Central memory CD4-positive, alpha-beta T cell (primary cell): ENCODE measurements at regions not wholly inside any gene's neighbourhood (a gene's known extent, or its start where the extent isn't known, plus 50 kb on each side); places are given as distances from the start of the nearest gene placed in this dataset.
"Not testable (repeated sequence)": the region's sequence is repeated elsewhere in the genome, so short reads cannot be mapped to it uniquely, and the experiment has no call there.

Experiments
- DNase-seq: peaks from one replicate; pipeline ENCODE4 v3.0.0; 2022

DNA sequence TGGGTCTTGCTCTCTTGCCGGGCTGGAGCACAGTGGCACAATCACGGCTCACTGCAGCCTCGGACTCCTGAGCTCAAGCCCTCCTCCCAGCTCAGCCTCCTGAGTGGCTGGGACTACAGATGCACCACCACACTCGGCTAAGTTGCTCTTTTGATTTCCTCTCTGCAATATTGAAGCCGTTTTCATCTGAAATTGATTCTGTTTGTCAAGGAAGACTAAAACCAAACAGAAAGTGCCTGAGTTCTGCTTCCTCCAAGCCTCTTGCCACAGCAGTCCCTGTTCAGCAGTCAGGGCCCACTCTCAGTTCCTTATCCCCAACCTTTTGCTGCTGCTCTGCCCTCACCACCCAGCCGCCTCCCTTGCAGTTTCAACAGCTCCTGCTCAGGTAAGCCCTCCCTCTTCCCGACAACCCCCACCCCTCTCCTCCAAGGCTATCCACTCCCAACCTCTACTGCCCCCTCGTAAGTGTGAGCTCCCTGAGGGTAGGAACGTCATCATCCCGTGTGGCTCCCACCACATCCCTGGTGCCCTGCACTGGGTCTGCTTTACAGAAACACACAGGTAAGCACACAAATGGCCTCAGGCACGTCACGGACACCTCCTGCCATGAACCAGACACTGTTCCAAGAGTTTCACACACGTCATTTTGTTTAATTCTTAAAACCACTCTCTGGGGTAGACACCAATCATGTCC lies 70.7 kb upstream of the TAB2 start:
- DNase-seq = no peak

GRCh38 chr6:149247385-149247763 lies 70.1 kb upstream of the TAB2 start:
- DNase-seq = no peak

GRCh38 chr6:149248263-149248662 lies 69.2 kb upstream of the TAB2 start:
- DNase-seq = not testable (repeated sequence)

GRCh38 chr6:149248693-149249369 lies 68.7 kb upstream of the TAB2 start:
- peak; percentile 21 for DNase-seq

- no peak for DNase-seq
Observed at GRCh38 chr6:149249370-149250357, 67.8 kb upstream of the TAB2 start.

- DNase-seq = no peak
Observed at GRCh38 chr6:149250951-149251350, 66.6 kb upstream of the TAB2 start.

DNA sequence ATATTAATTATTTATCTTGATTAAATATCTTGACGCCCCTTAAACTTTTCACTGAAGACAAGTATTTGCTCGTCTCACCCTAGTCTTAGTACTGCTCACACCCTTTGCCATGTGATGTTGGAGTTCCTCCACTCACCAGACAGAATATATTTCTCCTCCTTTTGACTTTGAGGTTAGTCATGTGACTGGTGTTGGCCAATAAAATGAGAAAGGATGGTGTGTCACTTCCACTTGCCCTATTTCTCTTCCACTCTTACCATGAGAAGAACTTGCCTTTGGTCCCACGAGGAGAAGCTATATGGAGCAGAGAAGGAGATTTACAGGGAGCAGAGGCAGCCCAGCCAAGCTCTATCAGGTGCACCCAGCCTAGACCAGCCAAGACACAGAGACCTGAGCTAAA lies 64.9 kb upstream of the TAB2 start:
- no peak for DNase-seq

- DNase-seq = no peak
Observed at GRCh38 chr6:149254253-149254652, 63.3 kb upstream of the TAB2 start.

DNA sequence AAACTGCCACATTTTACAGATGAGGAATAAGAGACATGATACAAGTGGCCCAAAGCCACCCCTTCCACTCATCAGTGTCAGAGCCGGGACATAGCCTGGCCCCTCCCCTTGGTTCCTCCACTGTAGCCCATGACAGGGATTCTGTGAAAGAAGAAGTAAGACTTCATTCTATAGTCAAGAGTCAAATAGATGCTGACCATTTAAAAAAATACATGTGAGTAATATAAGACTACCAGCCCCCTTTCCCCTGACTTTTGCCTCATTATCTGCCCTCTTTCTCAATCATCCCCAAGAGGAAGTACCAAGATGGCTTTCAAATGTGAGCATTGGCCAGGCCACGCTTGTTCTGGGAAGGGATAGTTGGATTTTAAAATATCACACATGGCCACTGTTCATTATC lies 57.8 kb upstream of the TAB2 start:
- no peak for DNase-seq

GRCh38 chr6:149260214-149260874 lies 57.2 kb upstream of the TAB2 start:
- DNase-seq = no peak

GRCh38 chr6:149261364-149262040 lies 56.0 kb upstream of the TAB2 start:
- DNase-seq = peak; percentile 28

GRCh38 chr6:149263321-149263720 lies 54.2 kb upstream of the TAB2 start:
- DNase-seq = no peak

- peak; percentile 50 for DNase-seq
Observed at GRCh38 chr6:149264629-149265028, 52.9 kb upstream of the TAB2 start.

- no peak for DNase-seq
Observed at GRCh38 chr6:149265945-149266344, 51.6 kb upstream of the TAB2 start.

GRCh38 chr6:149266659-149267058 lies 50.9 kb upstream of the TAB2 start:
- no peak for DNase-seq

- DNase-seq = no peak
Observed at GRCh38 chr6:149267072-149267471, 50.4 kb upstream of the TAB2 start.

DNA sequence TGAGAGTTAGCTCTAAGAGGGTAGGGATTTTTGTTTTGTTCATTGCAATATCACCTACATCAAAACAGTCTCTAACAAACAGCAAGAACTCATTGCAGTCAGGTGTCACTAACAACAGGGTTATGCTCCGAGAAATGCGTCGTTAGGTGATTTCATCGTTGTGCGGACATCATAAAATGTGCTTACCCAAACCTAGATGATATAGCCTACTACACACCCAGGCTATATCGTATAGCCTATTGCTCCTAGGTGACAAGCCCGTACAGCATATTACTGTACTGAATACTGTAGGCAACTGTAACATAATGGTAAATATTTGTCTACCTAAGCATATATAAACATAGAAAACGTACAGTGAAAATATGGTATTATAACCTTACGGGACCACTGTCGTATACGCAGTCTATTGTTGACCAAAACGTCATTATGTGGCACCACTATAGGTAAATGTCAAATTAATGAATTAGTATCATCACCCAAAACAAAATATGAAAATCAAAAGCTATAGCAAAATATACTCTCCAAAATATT lies 49.9 kb upstream of the TAB2 start:
- DNase-seq = no peak
